IMR-90 (cell line): ENCODE measurements at regions not wholly inside any gene's neighbourhood (a gene's known extent, or its start where the extent isn't known, plus 50 kb on each side); places are given as distances from the start of the nearest gene placed in this dataset.
A peak's percentile ranks its signal among the peaks of the same experiment; 100 is the strongest.

Source experiments
- ATAC-seq: fragments of 200-7000 bp; cut with Tn5 transposase; 2 replicates; pipeline ENCODE4 v1.9.1; 2020; ENCODE audit warnings: low read depth, mild to moderate bottlenecking, moderate library complexity
- BruUV-seq: library from RNA; stranded (reverse); fragments of 400-500 nt; replicated peaks from 2 replicates; lab custom pipeline; 2021; lab: Mats Ljungman, UMichigan
- CTCF ChIA-PET: fragments of 300-600 bp; formaldehyde crosslinking; extraction: SDS; loops from one replicate; lab custom pipeline; 2021; ENCODE audit warnings: antibody characterized with exemption; lab: Yijun Ruan, JAX
- POLR2A ChIA-PET: fragments of 300-600 bp; sonication (Branson Sonifier 250); formaldehyde crosslinking; loops from one replicate; lab custom pipeline; 2022; ENCODE audit warnings: antibody characterized with exemption; ENCODE audit not compliant: unreplicated experiment; lab: Charles Lee
- DNase-seq: peaks from one replicate; pipeline ENCODE4 v3.0.0; 2013
- H2AFZ ChIP-seq: replicated peaks from 2 replicates; pipeline ENCODE3; 2013; ENCODE audit warnings: low read length, mild to moderate bottlenecking; ENCODE audit not compliant: poor library complexity
- H2AK5ac ChIP-seq: 2 replicates; pipeline ENCODE4 v1.6.1; 2013; ENCODE audit warnings: low read depth, low read length, inconsistent platforms
- H2AK9ac ChIP-seq: replicated peaks from 2 replicates; pipeline ENCODE3; 2013; ENCODE audit warnings: mild to moderate bottlenecking, low read depth, low read length, moderate library complexity; ENCODE audit not compliant: poor library complexity
- H2BK120ac ChIP-seq: 2 replicates; pipeline ENCODE4 v1.6.1; 2013; ENCODE audit warnings: low read depth, low read length, inconsistent platforms
- H2BK15ac ChIP-seq: 3 replicates; pipeline ENCODE4 v1.6.1; 2013; ENCODE audit warnings: low read depth, low read length, inconsistent platforms
- H2BK20ac ChIP-seq: 2 replicates; pipeline ENCODE4 v1.6.1; 2013; ENCODE audit warnings: low read depth, mild to moderate bottlenecking, inconsistent platforms, low read length, moderate library complexity
- H2BK5ac ChIP-seq: 2 replicates; pipeline ENCODE4 v1.6.1; 2013; ENCODE audit warnings: mild to moderate bottlenecking, low read depth, low read length, inconsistent platforms; ENCODE audit not compliant: poor library complexity, severe bottlenecking
- H3K14ac ChIP-seq: replicated peaks from 2 replicates; pipeline ENCODE4 v1.6.1; 2013; ENCODE audit warnings: low read depth, low read length, inconsistent platforms
- H3K18ac ChIP-seq: 2 replicates; pipeline ENCODE4 v1.6.1; 2013; ENCODE audit warnings: low read depth, low read length, control low read depth
- H3K23ac ChIP-seq: 2 replicates; pipeline ENCODE4 v1.6.1; 2013; ENCODE audit warnings: low read depth, low read length, inconsistent platforms
- H3K27ac ChIP-seq: 2 replicates; pipeline ENCODE4 v1.5.1; 2013; ENCODE audit warnings: mild to moderate bottlenecking, control low read depth, low read length; ENCODE audit not compliant: insufficient read depth
- H3K27me3 ChIP-seq: 2 replicates; pipeline ENCODE4 v1.6.1; 2013; ENCODE audit warnings: low read length; ENCODE audit not compliant: control insufficient read depth, insufficient read depth
- H3K36me3 ChIP-seq: 2 replicates; pipeline ENCODE4 v1.6.1; 2013; ENCODE audit warnings: low read length, mixed read lengths; ENCODE audit not compliant: control insufficient read depth, insufficient read depth
- H3K4ac ChIP-seq: 2 replicates; pipeline ENCODE4 v1.6.1; 2013; ENCODE audit warnings: low read depth, low read length, inconsistent platforms
- H3K4me1 ChIP-seq: 2 replicates; pipeline ENCODE4 v1.6.1; 2013; ENCODE audit warnings: low read length, mixed read lengths; ENCODE audit not compliant: control insufficient read depth, insufficient read depth
- H3K4me2 ChIP-seq: 2 replicates; pipeline ENCODE4 v1.6.1; 2013; ENCODE audit warnings: low read depth, mild to moderate bottlenecking, control low read depth, low read length, moderate library complexity
- H3K4me3 ChIP-seq: 2 replicates; pipeline ENCODE4 v1.5.1; 2013; ENCODE audit warnings: low read depth, mild to moderate bottlenecking, control low read depth, low read length, moderate library complexity; ENCODE audit not compliant: insufficient read depth
- H3K56ac ChIP-seq: 2 replicates; pipeline ENCODE4 v1.6.1; 2013; ENCODE audit warnings: low read length, inconsistent platforms; ENCODE audit not compliant: insufficient read depth; ENCODE audit errors: extremely low read depth
- H3K79me1 ChIP-seq, 2 experiments: 2 replicates each; pipeline ENCODE4 v1.6.1; 2013; ENCODE audit warnings: low read length in 2 of 2, inconsistent platforms in 1 of 2, low read depth in 1 of 2
- H3K9ac ChIP-seq: 2 replicates; pipeline ENCODE4 v1.6.1; 2013; ENCODE audit warnings: low read depth, low read length, control low read depth
- H3K9me1 ChIP-seq: 2 replicates; pipeline ENCODE4 v1.6.1; 2013; ENCODE audit warnings: low read length, inconsistent platforms; ENCODE audit not compliant: insufficient read depth
- H3K9me3 ChIP-seq: 2 replicates; pipeline ENCODE4 v1.6.1; 2013; ENCODE audit warnings: low read length; ENCODE audit not compliant: control insufficient read depth, insufficient read depth
- H4K20me1 ChIP-seq: 2 replicates; pipeline ENCODE4 v1.6.1; 2013; ENCODE audit warnings: low read length, inconsistent platforms; ENCODE audit not compliant: insufficient read depth
- H4K5ac ChIP-seq: 2 replicates; pipeline ENCODE4 v1.6.1; 2013; ENCODE audit warnings: mild to moderate bottlenecking, low read depth, low read length, control low read depth
- H4K8ac ChIP-seq, 2 experiments: 2 replicates each; pipeline ENCODE4 v1.6.1; 2013; ENCODE audit warnings: low read depth in 2 of 2, low read length in 2 of 2, control low read depth in 1 of 2, inconsistent platforms in 1 of 2
- H4K91ac ChIP-seq: 2 replicates; pipeline ENCODE4 v1.6.1; 2013; ENCODE audit warnings: low read depth, low read length, inconsistent platforms; ENCODE audit not compliant: insufficient read depth
- CEBPB ChIP-seq: IDR thresholded peaks from 2 replicates; pipeline ENCODE4 v1.6.1; 2012; ENCODE audit warnings: low read depth, low read length, improper control_type of control experiment
- FOS ChIP-seq: fragments of 150-350 bp; IDR thresholded peaks from 2 replicates; pipeline ENCODE4 v1.6.1; 2016; ENCODE audit warnings: low read depth, low read length
- MAFK ChIP-seq: IDR thresholded peaks from 2 replicates; pipeline ENCODE4 v1.6.1; 2012; ENCODE audit warnings: low read depth, low read length, improper control_type of control experiment
- WGBS, 2 experiments: methylation state at CpG; one replicate each; pipeline versions ENCODE4 v1.1.5 to v1.1.7; 2013; ENCODE audit warnings: missing lambda C conversion rate in 2 of 2; ENCODE audit not compliant: insufficient read length in 1 of 2; ENCODE audit errors: extremely low coverage in 2 of 2; 5-methylcytosine and 5-hydroxymethylcytosine counted together
- dilution Hi-C: fragments of 300-500 bp; cut with HindIII; formaldehyde crosslinking; loops from one replicate; pipeline ENCODE4 v1.14.3; 2018; ENCODE audit warnings: low sequenced_read_pairs; ENCODE audit not compliant: unreplicated experiment
- in situ Hi-C: fragments of 300-500 bp; cut with MboI; formaldehyde crosslinking; loops from 3 replicates; pipeline ENCODE4 v1.14.3; 2019; ENCODE audit warnings: low sequenced_read_pairs, inconsistent platforms, mixed read lengths
- intact Hi-C: fragments of 100-400 bp; cut with micrococcal nuclease; formaldehyde crosslinking; loops from 2 replicates; pipeline ENCODE4 v1.10.0; 2022
- TF ChIP-seq, protein P1 (sequence below): fragments of 150-350 bp; IDR thresholded peaks from 2 replicates; pipeline ENCODE4 v1.6.1; 2016; ENCODE audit warnings: low read depth, mild to moderate bottlenecking, low read length, moderate library complexity, borderline replicate concordance

GRCh38 chr3:1847571-1847970 lies 251.1 kb upstream of the CNTN4 start:
- Histone ChIP-seq H3K23ac (no peak overlapping the region), H3K14ac (no peak overlapping the region), H4K8ac (no peak overlapping the region), H3K18ac (no peak overlapping the region), H3K9ac (no peak overlapping the region), H2AK9ac (no peak overlapping the region), H3K36me3 (no peaks in the 10 kb centered on the region), H3K27me3 (no peaks in the 10 kb centered on the region), H3K9me3 (peaks cover 3% of the 10 kb centered on the region; the same call in 1 of the 2 replicates), H4K20me1 (no peaks in the 10 kb centered on the region), H3K27ac (no peak overlapping the region), H3K4me1 (no peaks in the 10 kb centered on the region), H3K9me1 (no peaks in the 10 kb centered on the region), H2BK20ac (no peak overlapping the region), H3K56ac (no peak overlapping the region), H2BK15ac (no peak overlapping the region), H3K4me2 (no peak overlapping the region), H2AFZ (no peak overlapping the region), H2AK5ac (no peak overlapping the region), H2BK120ac (no peak overlapping the region), H4K91ac (no peak overlapping the region), H3K79me1 (no peaks in the 10 kb centered on the region), H2BK5ac (no peak overlapping the region), H3K4ac (no peak overlapping the region), H3K4me3 (no peak overlapping the region), H4K5ac (no peak overlapping the region)
- DNase-seq (no peak), ATAC-seq (no peak)
- intact Hi-C loops = no loop called here
- dilution Hi-C loops = no loop called here
- WGBS, 2 experiments = no CpG with 5 or more reads among the region's 3 CpGs
- ChIA-PET CTCF (no interaction called here), POLR2A (no interaction called here)
- in situ Hi-C loops = no loop called here
- no TSS peak for BruUV-seq
- TF ChIP-seq MAFK = peak; percentile 58
- no peak for TF ChIP-seq CEBPB
- TF ChIP-seq, protein P1, sequence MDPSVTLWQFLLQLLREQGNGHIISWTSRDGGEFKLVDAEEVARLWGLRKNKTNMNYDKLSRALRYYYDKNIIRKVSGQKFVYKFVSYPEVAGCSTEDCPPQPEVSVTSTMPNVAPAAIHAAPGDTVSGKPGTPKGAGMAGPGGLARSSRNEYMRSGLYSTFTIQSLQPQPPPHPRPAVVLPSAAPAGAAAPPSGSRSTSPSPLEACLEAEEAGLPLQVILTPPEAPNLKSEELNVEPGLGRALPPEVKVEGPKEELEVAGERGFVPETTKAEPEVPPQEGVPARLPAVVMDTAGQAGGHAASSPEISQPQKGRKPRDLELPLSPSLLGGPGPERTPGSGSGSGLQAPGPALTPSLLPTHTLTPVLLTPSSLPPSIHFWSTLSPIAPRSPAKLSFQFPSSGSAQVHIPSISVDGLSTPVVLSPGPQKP = no peak
- TF ChIP-seq FOS = no peak
